ENCODE measurements at regions not wholly inside any gene's neighbourhood (a gene's known extent, or its start where the extent isn't known, plus 50 kb on each side); places are given as distances from the start of the nearest gene placed in this dataset.

GRCh38 chr9:81758123-81758797, 68.9 kb upstream of the TLE1 start:
- peaks cover 3% of the 10 kb centered on the region for H3K27me3 ChIP-seq (ENCODE audit: control insufficient read depth, insufficient read depth, low read length, poor library complexity, severe bottlenecking)
- H3K4me1 Mint-ChIP-seq = peaks cover 34% of the 10 kb centered on the region
- no peaks in the 10 kb centered on the region for H3K9me3 Mint-ChIP-seq
- no peak for DNase-seq
- H3K4me3 ChIP-seq (ENCODE audit: low read length) = no peak overlapping the region
- 81 to 86% methylated on average over 2 to 3 of the region's 3 CpGs for WGBS, 2 experiments (ENCODE audit: insufficient coverage in 1 of 2, insufficient read length in 1 of 2)
- no peak overlapping the region for H3K27ac Mint-ChIP-seq
- H3K36me3 ChIP-seq (ENCODE audit: control insufficient read depth, insufficient read depth, low read length) = no peaks in the 10 kb centered on the region
- no peaks in the 10 kb centered on the region for H3K36me3 Mint-ChIP-seq (ENCODE audit: low read depth)
- H3K4me3 Mint-ChIP-seq = no peak overlapping the region
- no peak overlapping the region for H3K27ac ChIP-seq (ENCODE audit: low read depth, low read length)
- peaks cover 25% of the 10 kb centered on the region for H3K27me3 Mint-ChIP-seq (ENCODE audit: insufficient read depth)
- no peaks in the 10 kb centered on the region for H3K9me3 ChIP-seq (ENCODE audit: control insufficient read depth, low read length)
- H3K4me1 ChIP-seq (ENCODE audit: control insufficient read depth, insufficient read depth, low read length) = peaks cover 8% of the 10 kb centered on the region
- no peak for TF ChIP-seq CTCF (conservative IDR thresholded peaks at IDR 0.05)
- H3K9ac ChIP-seq (ENCODE audit: extremely low read depth, low read length, poor library complexity, severe bottlenecking) = no peak overlapping the region

- H3K9me3 Mint-ChIP-seq = no peaks in the 10 kb centered on the region
- H3K9ac ChIP-seq (ENCODE audit: extremely low read depth, low read length, poor library complexity, severe bottlenecking) = no peak overlapping the region
- 66 to 93% methylated on average over 3 to 4 of the region's 5 CpGs for WGBS, 2 experiments (ENCODE audit: insufficient coverage in 1 of 2, insufficient read length in 1 of 2)
These were observed 70.4 kb upstream of the TLE1 start for GRCh38 chr9:81759680-81760215.

GRCh38 chr9:81767921-81768320, 78.6 kb upstream of the TLE1 start:
- no peak for DNase-seq
- Histone ChIP-seq H3K9me3 (ENCODE audit: control insufficient read depth, low read length) (peaks cover 13% of the 10 kb centered on the region), H3K4me3 (ENCODE audit: low read length) (no peak overlapping the region), H3K4me1 (ENCODE audit: control insufficient read depth, insufficient read depth, low read length) (peaks cover 7% of the 10 kb centered on the region), H3K27ac (ENCODE audit: low read depth, low read length) (no peak overlapping the region), H3K27me3 (ENCODE audit: control insufficient read depth, insufficient read depth, low read length, poor library complexity, severe bottlenecking) (no peaks in the 10 kb centered on the region), H3K36me3 (ENCODE audit: control insufficient read depth, insufficient read depth, low read length) (no peaks in the 10 kb centered on the region), H3K9ac (ENCODE audit: extremely low read depth, low read length, poor library complexity, severe bottlenecking) (no peak overlapping the region)
- Mint-ChIP-seq H3K4me1 (peaks cover 39% of the 10 kb centered on the region), H3K9me3 (peaks cover 13% of the 10 kb centered on the region), H3K4me3 (no peak overlapping the region), H3K27me3 (ENCODE audit: insufficient read depth) (peaks cover 30% of the 10 kb centered on the region), H3K36me3 (ENCODE audit: low read depth) (no peaks in the 10 kb centered on the region), H3K27ac (no peak overlapping the region)
- no peak for TF ChIP-seq CTCF (conservative IDR thresholded peaks at IDR 0.05)

More at GRCh38 chr9:81759680-81760215, 70.4 kb upstream of the TLE1 start:
- TF ChIP-seq CTCF (conservative IDR thresholded peaks at IDR 0.05) = no peak
- H3K27me3 ChIP-seq (ENCODE audit: control insufficient read depth, insufficient read depth, low read length, poor library complexity, severe bottlenecking) = no peaks in the 10 kb centered on the region
- H3K9me3 ChIP-seq (ENCODE audit: control insufficient read depth, low read length) = no peaks in the 10 kb centered on the region
- peaks cover 8% of the 10 kb centered on the region for H3K4me1 ChIP-seq (ENCODE audit: control insufficient read depth, insufficient read depth, low read length)
- no peak overlapping the region for H3K4me3 Mint-ChIP-seq
- H3K27me3 Mint-ChIP-seq (ENCODE audit: insufficient read depth) = peaks cover 11% of the 10 kb centered on the region
- DNase-seq = no peak
- H3K36me3 ChIP-seq (ENCODE audit: control insufficient read depth, insufficient read depth, low read length) = no peaks in the 10 kb centered on the region
- no peak overlapping the region for H3K4me3 ChIP-seq (ENCODE audit: low read length)
- no peaks in the 10 kb centered on the region for H3K36me3 Mint-ChIP-seq (ENCODE audit: low read depth)
- H3K27ac ChIP-seq (ENCODE audit: low read depth, low read length) = no peak overlapping the region
- peaks cover 36% of the 10 kb centered on the region for H3K4me1 Mint-ChIP-seq
- H3K27ac Mint-ChIP-seq = no peak overlapping the region
